ENCODE measurements at regions not wholly inside any gene's neighbourhood (a gene's known extent, or its start where the extent isn't known, plus 50 kb on each side); places are given as distances from the start of the nearest gene placed in this dataset.

DNA sequence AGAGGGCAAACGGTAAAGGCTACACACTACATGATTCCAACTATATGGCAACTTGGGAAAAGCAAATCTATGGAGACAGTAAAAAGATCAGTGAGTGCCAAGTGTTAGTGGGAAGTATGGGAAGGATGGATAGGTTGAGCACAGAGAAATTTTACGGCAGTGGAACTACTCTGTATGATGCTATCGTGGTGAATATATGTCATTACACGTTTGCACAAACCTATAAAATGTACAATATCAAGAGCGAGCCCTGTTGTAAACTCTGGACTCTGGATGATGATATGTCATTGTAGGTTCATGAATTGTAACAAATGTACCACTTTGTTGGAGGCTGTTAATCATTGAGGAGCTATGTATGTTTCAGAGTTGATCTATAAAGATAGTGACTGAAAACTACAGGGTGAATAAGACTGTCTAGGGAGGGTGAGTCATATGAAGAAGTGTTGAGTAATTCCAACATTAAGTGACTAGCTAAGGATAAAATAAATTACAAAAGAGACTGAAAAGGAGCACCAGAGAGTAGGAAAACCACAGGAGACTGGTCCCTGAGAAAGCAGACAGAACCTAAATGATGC, 349.2 kb upstream of the LMO3 start:
- no peaks in the 10 kb centered on the region for H3K27me3 ChIP-seq (ENCODE audit: control insufficient read depth in 1 of 2, insufficient read depth in 2 of 2, low read length in 2 of 2)
- H3K36me3 ChIP-seq (ENCODE audit: insufficient read depth, low read length): no peaks in the 10 kb centered on the region
- H3K9ac ChIP-seq (ENCODE audit: low read length): no peak overlapping the region
- no peak overlapping the region for H3K27ac ChIP-seq (ENCODE audit: low read depth, low read length)
- H3K4me1 ChIP-seq (ENCODE audit: insufficient read depth, low read length): no peaks in the 10 kb centered on the region
- H3K4me3 ChIP-seq (ENCODE audit: low read depth in 1 of 2, low read length in 2 of 2): no peak overlapping the region
- no peaks in the 10 kb centered on the region for H3K9me3 ChIP-seq (ENCODE audit: low read length)

DNA sequence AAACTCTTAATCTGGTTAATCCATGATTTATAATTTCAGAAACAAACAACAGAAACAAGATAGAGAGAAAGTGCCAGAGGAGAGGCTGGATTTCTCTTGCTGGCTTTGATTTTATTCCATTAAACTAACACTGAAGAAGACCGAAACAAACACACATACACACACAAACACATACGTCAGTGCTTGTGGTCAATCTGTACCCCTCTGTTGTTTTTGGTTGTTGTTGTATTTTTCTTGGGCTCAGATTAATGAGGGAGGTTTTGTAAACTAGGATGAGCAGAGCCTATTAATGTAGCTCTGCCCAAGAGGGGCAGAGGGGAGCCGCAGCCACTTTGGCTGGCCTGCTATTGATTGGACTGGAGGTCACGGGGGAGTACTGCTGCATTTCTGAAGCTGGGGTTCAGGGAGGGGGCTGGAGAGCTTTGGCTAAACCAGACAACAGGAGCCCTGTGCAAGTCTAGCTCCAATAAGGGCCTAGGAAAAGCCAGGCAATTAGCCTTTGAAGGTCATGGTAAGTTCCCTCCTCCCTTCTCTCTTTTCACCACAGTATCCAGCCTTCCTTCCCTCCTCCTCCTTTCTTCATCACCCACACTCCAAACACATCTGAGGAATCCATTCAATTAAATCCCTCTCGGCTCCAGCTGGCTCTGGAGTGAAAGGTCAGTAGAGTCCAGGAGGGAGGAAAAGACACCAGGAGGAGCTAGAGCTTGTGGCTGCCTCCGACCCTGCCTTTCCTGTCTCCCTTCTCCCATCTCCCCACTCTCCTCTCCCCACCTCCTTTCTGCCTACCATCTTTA, 344.1 kb upstream of the LMO3 start:
- Histone ChIP-seq H3K9ac (ENCODE audit: low read length) (no peak overlapping the region), H3K9me3 (ENCODE audit: low read length) (no peaks in the 10 kb centered on the region), H3K4me3 (ENCODE audit: low read depth in 1 of 2, low read length in 2 of 2) (no peak overlapping the region), H3K27ac (ENCODE audit: low read depth, low read length) (no peak overlapping the region), H3K4me1 (ENCODE audit: insufficient read depth, low read length) (no peaks in the 10 kb centered on the region), H3K36me3 (ENCODE audit: insufficient read depth, low read length) (no peaks in the 10 kb centered on the region), H3K27me3 (ENCODE audit: control insufficient read depth in 1 of 2, insufficient read depth in 2 of 2, low read length in 2 of 2) (no peaks in the 10 kb centered on the region)

- Histone ChIP-seq H3K4me3 (ENCODE audit: low read depth in 1 of 2, low read length in 2 of 2) (no peak overlapping the region), H3K4me1 (ENCODE audit: insufficient read depth, low read length) (no peaks in the 10 kb centered on the region), H3K27me3 (ENCODE audit: control insufficient read depth in 1 of 2, insufficient read depth in 2 of 2, low read length in 2 of 2) (no peaks in the 10 kb centered on the region), H3K36me3 (ENCODE audit: insufficient read depth, low read length) (no peaks in the 10 kb centered on the region), H3K27ac (ENCODE audit: low read depth, low read length) (no peak overlapping the region), H3K9ac (ENCODE audit: low read length) (no peak overlapping the region), H3K9me3 (ENCODE audit: low read length) (no peaks in the 10 kb centered on the region)
These were observed 343.4 kb upstream of the LMO3 start for GRCh38 chr12:16949371-16949770.

- H3K27ac ChIP-seq (ENCODE audit: low read depth, low read length): no peak overlapping the region
- H3K36me3 ChIP-seq (ENCODE audit: insufficient read depth, low read length): no peaks in the 10 kb centered on the region
- no peaks in the 10 kb centered on the region for H3K4me1 ChIP-seq (ENCODE audit: insufficient read depth, low read length)
These were observed 340.7 kb upstream of the LMO3 start for GRCh38 chr12:16946704-16947103.

GRCh38 chr12:16939871-16940306, 333.9 kb upstream of the LMO3 start:
- Histone ChIP-seq H3K4me3 (ENCODE audit: low read depth in 1 of 2, low read length in 2 of 2) (no peak overlapping the region), H3K4me1 (ENCODE audit: insufficient read depth, low read length) (no peaks in the 10 kb centered on the region), H3K9ac (ENCODE audit: low read length) (no peak overlapping the region), H3K9me3 (ENCODE audit: low read length) (no peaks in the 10 kb centered on the region), H3K27ac (ENCODE audit: low read depth, low read length) (no peak overlapping the region), H3K27me3 (ENCODE audit: control insufficient read depth in 1 of 2, insufficient read depth in 2 of 2, low read length in 2 of 2) (no peaks in the 10 kb centered on the region), H3K36me3 (ENCODE audit: insufficient read depth, low read length) (no peaks in the 10 kb centered on the region)

More at GRCh38 chr12:16946704-16947103, 340.7 kb upstream of the LMO3 start:
- no peaks in the 10 kb centered on the region for H3K27me3 ChIP-seq (ENCODE audit: control insufficient read depth in 1 of 2, insufficient read depth in 2 of 2, low read length in 2 of 2)
- H3K9ac ChIP-seq (ENCODE audit: low read length): no peak overlapping the region
- H3K9me3 ChIP-seq (ENCODE audit: low read length): no peaks in the 10 kb centered on the region
- no peak overlapping the region for H3K4me3 ChIP-seq (ENCODE audit: low read depth in 1 of 2, low read length in 2 of 2)

DNA sequence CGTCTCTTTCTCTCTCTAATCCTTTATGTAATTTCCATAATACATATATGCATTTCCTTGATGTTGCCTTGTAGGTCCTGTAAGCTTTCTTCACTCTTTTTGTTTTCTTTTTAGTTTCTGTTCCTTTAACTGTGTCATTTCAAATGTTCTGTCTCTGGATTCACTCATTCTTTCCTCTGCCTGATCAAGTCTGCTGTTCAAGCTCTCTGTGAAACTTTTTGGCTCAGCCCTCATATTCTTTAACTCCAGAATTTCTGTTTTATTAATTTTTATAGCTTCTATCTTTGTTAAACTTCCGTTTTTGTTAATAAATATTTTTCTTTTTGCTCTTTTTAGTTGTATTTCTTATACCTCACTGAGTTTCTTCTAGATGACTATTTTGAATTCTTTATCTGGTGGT, 321.3 kb upstream of the LMO3 start:
- Histone ChIP-seq H3K4me3 (ENCODE audit: low read depth in 1 of 2, low read length in 2 of 2) (no peak overlapping the region), H3K9me3 (ENCODE audit: low read length) (no peaks in the 10 kb centered on the region), H3K27ac (ENCODE audit: low read depth, low read length) (no peak overlapping the region), H3K4me1 (ENCODE audit: insufficient read depth, low read length) (no peaks in the 10 kb centered on the region), H3K9ac (ENCODE audit: low read length) (no peak overlapping the region), H3K36me3 (ENCODE audit: insufficient read depth, low read length) (no peaks in the 10 kb centered on the region), H3K27me3 (ENCODE audit: control insufficient read depth in 1 of 2, insufficient read depth in 2 of 2, low read length in 2 of 2) (no peaks in the 10 kb centered on the region)

DNA sequence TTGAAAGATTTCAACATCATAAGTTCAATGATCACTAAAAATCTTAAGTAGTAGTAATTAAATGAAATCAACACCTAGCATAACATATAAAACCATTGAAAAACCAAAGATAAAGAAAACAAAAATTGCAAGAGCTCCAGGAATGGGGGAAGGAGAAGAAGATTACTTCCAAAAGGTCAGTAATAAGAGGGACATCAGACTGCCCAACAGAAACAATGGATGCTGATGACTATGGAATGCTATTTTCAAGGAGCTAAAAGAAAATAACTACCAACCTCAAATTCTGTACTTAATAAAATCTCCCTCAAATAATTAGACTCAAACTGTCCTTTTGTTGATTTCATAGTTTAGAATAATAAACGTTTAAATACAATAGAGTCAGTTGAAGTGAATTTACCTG, 314.5 kb upstream of the LMO3 start:
- H3K9me3 ChIP-seq (ENCODE audit: low read length): no peaks in the 10 kb centered on the region
- no peak overlapping the region for H3K9ac ChIP-seq (ENCODE audit: low read length)
- no peaks in the 10 kb centered on the region for H3K27me3 ChIP-seq (ENCODE audit: control insufficient read depth in 1 of 2, insufficient read depth in 2 of 2, low read length in 2 of 2)
- H3K36me3 ChIP-seq (ENCODE audit: insufficient read depth, low read length): no peaks in the 10 kb centered on the region
- no peak overlapping the region for H3K27ac ChIP-seq (ENCODE audit: low read depth, low read length)
- H3K4me3 ChIP-seq (ENCODE audit: low read depth in 1 of 2, low read length in 2 of 2): no peak overlapping the region
- no peaks in the 10 kb centered on the region for H3K4me1 ChIP-seq (ENCODE audit: insufficient read depth, low read length)

DNA sequence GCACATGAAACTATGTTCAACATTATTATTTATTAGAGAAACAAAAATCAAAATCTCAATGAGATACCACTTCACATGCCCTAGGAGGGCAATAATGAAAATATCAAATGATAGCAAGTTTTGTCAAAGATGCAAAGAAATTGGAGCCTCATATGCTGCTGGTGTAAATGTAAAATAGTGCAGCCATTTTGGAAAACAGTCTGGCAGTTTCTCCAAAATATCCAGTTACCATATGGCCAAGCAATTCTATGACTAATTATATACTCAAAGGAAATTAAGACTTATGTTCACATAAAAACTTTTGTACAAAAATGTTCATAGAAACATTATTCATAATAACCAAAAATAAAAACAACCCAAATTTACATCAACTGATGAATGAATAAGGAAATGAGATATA, 313.6 kb upstream of the LMO3 start:
- H3K27ac ChIP-seq (ENCODE audit: low read depth, low read length): no peak overlapping the region
- no peak overlapping the region for H3K4me3 ChIP-seq (ENCODE audit: low read depth in 1 of 2, low read length in 2 of 2)
- H3K36me3 ChIP-seq (ENCODE audit: insufficient read depth, low read length): no peaks in the 10 kb centered on the region
- H3K27me3 ChIP-seq (ENCODE audit: control insufficient read depth in 1 of 2, insufficient read depth in 2 of 2, low read length in 2 of 2): no peaks in the 10 kb centered on the region
- no peaks in the 10 kb centered on the region for H3K9me3 ChIP-seq (ENCODE audit: low read length)
- H3K9ac ChIP-seq (ENCODE audit: low read length): no peak overlapping the region
- no peaks in the 10 kb centered on the region for H3K4me1 ChIP-seq (ENCODE audit: insufficient read depth, low read length)

DNA sequence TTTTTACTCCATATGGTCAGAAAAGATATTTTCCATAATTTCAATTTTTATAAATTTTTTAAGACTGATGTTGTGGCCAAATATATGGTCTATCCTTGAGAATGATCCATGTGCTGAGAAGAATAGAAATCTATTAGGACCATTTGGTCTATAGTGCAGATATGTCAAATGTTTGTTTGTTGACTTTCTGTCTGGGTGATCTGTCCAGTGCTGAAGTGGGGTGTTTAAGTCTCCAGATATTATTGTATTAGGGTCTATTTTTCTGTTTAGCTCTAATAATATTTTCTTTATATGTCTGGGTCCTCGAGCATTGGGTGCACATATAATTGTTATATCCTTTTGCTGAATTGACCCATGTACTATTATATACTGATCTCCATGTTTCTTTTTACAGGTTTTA, 308.9 kb upstream of the LMO3 start:
- Histone ChIP-seq H3K36me3 (ENCODE audit: insufficient read depth, low read length) (no peaks in the 10 kb centered on the region), H3K27ac (ENCODE audit: low read depth, low read length) (no peak overlapping the region), H3K4me3 (ENCODE audit: low read depth in 1 of 2, low read length in 2 of 2) (no peak overlapping the region), H3K27me3 (ENCODE audit: control insufficient read depth in 1 of 2, insufficient read depth in 2 of 2, low read length in 2 of 2) (no peaks in the 10 kb centered on the region), H3K9ac (ENCODE audit: low read length) (no peak overlapping the region), H3K9me3 (ENCODE audit: low read length) (no peaks in the 10 kb centered on the region), H3K4me1 (ENCODE audit: insufficient read depth, low read length) (no peaks in the 10 kb centered on the region)

DNA sequence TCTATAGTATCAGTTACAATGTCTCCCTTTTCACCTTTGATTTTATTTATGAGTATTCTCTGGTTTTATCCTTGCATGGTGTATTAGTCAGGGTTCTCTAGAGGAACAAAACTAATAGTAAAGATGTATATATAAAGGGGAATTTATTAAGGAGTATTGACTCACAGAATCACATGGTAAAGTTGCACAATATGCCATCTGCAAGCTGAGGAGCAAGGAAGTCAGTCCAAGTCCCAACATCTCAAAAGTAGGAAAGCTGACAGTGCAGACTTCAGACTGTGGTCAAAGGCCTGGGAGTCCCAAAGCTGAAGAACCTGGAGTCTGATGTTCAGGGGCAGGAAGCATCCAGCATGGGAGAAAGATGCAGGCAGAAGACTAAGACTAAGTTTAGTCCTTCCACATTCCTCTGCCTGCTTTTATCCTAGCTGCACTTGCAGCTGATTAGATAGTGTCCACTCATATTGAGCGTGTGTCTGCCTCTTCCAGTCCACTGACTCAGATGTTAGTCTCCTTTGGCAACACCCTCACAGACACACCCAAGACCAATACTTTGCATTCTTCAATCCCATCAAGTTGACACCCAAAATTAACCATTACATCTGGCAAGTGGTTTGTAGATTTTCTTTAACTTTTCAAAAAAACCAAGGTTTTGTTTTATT, 308.0 kb upstream of the LMO3 start:
- Histone ChIP-seq H3K27ac (ENCODE audit: low read depth, low read length) (no peak overlapping the region), H3K9ac (ENCODE audit: low read length) (no peak overlapping the region), H3K36me3 (ENCODE audit: insufficient read depth, low read length) (no peaks in the 10 kb centered on the region), H3K9me3 (ENCODE audit: low read length) (no peaks in the 10 kb centered on the region), H3K27me3 (ENCODE audit: control insufficient read depth in 1 of 2, insufficient read depth in 2 of 2, low read length in 2 of 2) (no peaks in the 10 kb centered on the region), H3K4me3 (ENCODE audit: low read depth in 1 of 2, low read length in 2 of 2) (no peak overlapping the region), H3K4me1 (ENCODE audit: insufficient read depth, low read length) (no peaks in the 10 kb centered on the region)

DNA sequence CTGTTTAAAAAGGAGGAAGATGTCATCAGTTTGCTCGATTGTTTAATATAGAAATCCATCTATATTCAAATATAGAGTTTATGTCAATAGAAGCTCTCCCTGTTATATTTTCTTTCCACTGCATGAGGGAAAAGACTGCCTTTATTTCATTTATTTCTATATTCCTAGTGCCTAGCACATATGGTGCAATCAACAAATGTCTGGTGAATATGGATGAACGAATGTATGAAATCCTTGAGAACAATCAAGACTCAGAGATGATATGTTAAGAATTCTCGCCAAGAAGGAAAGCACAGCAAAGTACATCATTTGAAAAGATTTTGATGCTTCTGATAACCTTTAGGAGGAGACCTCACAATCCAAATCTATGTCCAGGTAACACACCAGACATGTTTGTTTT, 296.0 kb upstream of the LMO3 start:
- Histone ChIP-seq H3K36me3 (ENCODE audit: insufficient read depth, low read length) (no peaks in the 10 kb centered on the region), H3K9ac (ENCODE audit: low read length) (no peak overlapping the region), H3K4me3 (ENCODE audit: low read depth in 1 of 2, low read length in 2 of 2) (no peak overlapping the region), H3K4me1 (ENCODE audit: insufficient read depth, low read length) (no peaks in the 10 kb centered on the region), H3K9me3 (ENCODE audit: low read length) (peaks cover 7% of the 10 kb centered on the region), H3K27me3 (ENCODE audit: control insufficient read depth in 1 of 2, insufficient read depth in 2 of 2, low read length in 2 of 2) (no peaks in the 10 kb centered on the region), H3K27ac (ENCODE audit: low read depth, low read length) (no peak overlapping the region)

All from muscle layer of colon (tissue), 2 donors.